Activated T-helper 2 cell treated with anti-CD3 and anti-CD28 coated beads, Interferon-gamma antibody, Interleukin-2, Interleukin-4, amounts not matched to agents 10 μg/mL and 5 μg/mL and 100 μg/mL, durations not matched to agents 14 hours and 24 hours and 36 hours (primary cell): ENCODE measurements at regions not wholly inside any gene's neighbourhood (a gene's known extent, or its start where the extent isn't known, plus 50 kb on each side); places are given as distances from the start of the nearest gene placed in this dataset.

Experiments
- DNase-seq: peaks from one replicate; pipeline ENCODE4 v3.0.0; 2021; ENCODE audit warnings: low spot score
- H3K27ac Mint-ChIP-seq: one replicate; pipeline ENCODE4 v1.8.0; 2021; ENCODE audit warnings: mixed read lengths
- H3K27me3 Mint-ChIP-seq: one replicate; pipeline ENCODE4 v1.8.0; 2021; ENCODE audit warnings: low read depth, mixed read lengths
- H3K36me3 Mint-ChIP-seq: one replicate; pipeline ENCODE4 v1.8.0; 2021; ENCODE audit warnings: low read depth, mixed read lengths
- H3K4me1 Mint-ChIP-seq: one replicate; pipeline ENCODE4 v1.8.0; 2021; ENCODE audit warnings: low read depth, mixed read lengths
- H3K4me3 Mint-ChIP-seq: one replicate; pipeline ENCODE4 v1.8.0; 2021; ENCODE audit warnings: low read depth, mild to moderate bottlenecking, moderate library complexity, mixed read lengths
- H3K9me3 Mint-ChIP-seq: one replicate; pipeline ENCODE4 v1.8.0; 2021; ENCODE audit warnings: mixed read lengths
- intact Hi-C: fragments of 100-400 bp; cut with micrococcal nuclease; formaldehyde crosslinking; loops from one replicate; pipeline ENCODE4 v1.15.1; 2023

- DNase-seq, result no peak
- Mint-ChIP-seq H3K4me1 (no peaks in the 10 kb centered on the region), H3K36me3 (no peaks in the 10 kb centered on the region), H3K9me3 (peaks cover 17% of the 10 kb centered on the region), H3K4me3 (no peak overlapping the region), H3K27ac (no peak overlapping the region), H3K27me3 (no peaks in the 10 kb centered on the region)
- intact Hi-C loops, result no loop called here
Measured at GRCh38 chr2:107615039-107615438, 211.7 kb upstream of the RGPD4 start.

DNA sequence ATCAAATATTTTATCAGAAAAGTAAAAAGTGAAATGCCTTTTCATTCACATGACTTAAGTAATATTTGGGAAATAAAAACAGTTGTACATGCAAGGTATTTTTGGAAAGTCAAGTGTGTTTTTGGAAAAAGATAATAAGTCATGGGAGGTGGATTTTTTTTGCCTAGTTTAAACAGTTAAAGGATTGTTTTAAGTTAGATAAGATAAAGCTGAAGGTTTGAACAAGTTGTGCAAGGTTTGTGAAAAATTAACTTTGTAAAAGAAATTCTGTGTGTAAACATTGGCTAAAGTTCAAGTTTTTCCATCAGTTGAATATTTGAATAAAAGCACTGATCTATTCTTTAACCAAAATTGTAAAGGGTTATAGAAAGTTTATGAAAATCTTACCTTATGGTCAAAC, 207.9 kb upstream of the RGPD4 start:
- Mint-ChIP-seq H3K27me3 (no peaks in the 10 kb centered on the region), H3K27ac (no peak overlapping the region), H3K9me3 (peaks cover 17% of the 10 kb centered on the region), H3K36me3 (no peaks in the 10 kb centered on the region), H3K4me1 (no peaks in the 10 kb centered on the region), H3K4me3 (no peak overlapping the region)
- intact Hi-C loops, result no loop called here
- no peak for DNase-seq

DNA sequence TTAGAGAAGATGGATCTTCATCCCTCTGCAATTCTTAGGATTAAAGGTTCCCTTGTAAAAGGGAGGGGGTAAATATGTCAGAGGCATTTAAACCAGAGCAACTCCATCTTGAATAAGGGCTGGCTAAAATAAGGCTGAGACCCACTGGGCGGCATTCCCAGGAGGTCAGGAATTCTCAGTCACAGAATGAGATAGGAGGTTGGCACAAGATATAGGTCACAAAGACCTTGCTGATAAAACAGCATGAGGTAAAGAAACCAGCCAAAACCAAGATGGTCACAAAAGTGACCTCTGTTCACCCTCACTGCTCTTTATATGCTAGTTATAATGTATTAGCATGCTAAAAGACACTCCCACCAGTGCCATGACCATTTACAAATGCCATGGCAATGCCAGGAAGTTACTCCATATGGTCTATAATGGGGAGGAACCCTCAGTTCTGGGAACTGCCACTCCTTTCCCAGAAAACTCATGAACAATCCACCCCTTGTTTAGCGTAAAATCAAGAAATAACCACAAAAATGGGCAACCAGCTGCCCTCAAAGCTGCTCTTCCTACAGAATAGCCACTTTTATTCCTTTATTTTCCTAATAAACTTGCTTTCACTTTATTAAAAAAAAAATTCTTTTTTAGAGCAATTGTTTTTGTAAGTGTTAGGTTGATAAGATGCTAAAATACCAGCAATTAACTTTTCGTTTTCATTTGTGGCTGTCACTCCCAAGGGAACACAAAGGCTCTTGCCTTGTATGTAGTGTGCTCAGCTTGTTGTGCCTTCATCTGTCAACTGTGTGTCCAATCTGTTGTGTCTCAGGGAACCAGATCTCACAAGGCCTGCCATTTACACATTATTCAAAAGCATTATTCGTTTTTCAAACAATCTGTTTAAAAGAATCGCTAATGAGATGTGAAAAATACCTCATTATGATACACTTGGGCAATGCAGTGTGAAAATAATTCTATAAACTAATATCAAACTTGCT, 205.2 kb upstream of the RGPD4 start:
- H3K36me3 Mint-ChIP-seq, result no peaks in the 10 kb centered on the region
- H3K4me3 Mint-ChIP-seq, result no peak overlapping the region
- intact Hi-C loops, result no loop called here
- no peaks in the 10 kb centered on the region for H3K4me1 Mint-ChIP-seq
- H3K27ac Mint-ChIP-seq, result no peak overlapping the region
- no peaks in the 10 kb centered on the region for H3K27me3 Mint-ChIP-seq
- no peak for DNase-seq
- peaks cover 18% of the 10 kb centered on the region for H3K9me3 Mint-ChIP-seq

DNA sequence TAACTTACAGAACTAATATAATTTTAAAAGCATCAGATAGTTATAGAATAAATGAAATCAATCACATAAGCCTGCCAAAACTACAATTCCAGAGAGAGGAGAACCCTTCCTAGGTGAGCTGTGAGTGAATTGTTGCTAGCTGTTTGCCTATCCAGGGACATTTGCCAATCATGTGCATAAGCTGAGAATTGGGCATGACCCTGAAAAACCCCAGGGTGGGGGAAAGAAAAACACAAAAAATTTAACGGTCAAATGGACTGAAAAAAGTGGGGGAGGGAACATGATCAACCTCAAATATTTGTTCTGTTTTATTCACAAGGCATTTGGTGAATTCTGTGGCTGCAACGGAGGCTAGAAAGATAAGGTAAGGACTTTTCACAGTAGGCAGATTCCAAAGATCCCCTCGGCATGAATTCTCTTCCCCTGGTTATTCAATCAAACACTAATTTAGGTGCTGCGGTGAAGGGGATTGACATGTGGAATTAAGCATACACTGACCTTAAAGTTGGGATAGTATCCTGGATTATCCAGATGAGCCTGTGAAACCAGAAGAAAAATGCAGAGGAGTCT, 203.9 kb upstream of the RGPD4 start:
- no peaks in the 10 kb centered on the region for H3K4me1 Mint-ChIP-seq
- H3K27ac Mint-ChIP-seq, result no peak overlapping the region
- no peak overlapping the region for H3K4me3 Mint-ChIP-seq
- H3K27me3 Mint-ChIP-seq, result no peaks in the 10 kb centered on the region
- no peak for DNase-seq
- intact Hi-C loops, result no loop called here
- H3K9me3 Mint-ChIP-seq, result peaks cover 14% of the 10 kb centered on the region
- no peaks in the 10 kb centered on the region for H3K36me3 Mint-ChIP-seq

- no peak overlapping the region for H3K4me3 Mint-ChIP-seq
- DNase-seq, result no peak
- H3K4me1 Mint-ChIP-seq, result no peaks in the 10 kb centered on the region
- H3K27ac Mint-ChIP-seq, result no peak overlapping the region
- H3K27me3 Mint-ChIP-seq, result no peaks in the 10 kb centered on the region
- H3K36me3 Mint-ChIP-seq, result no peaks in the 10 kb centered on the region
- intact Hi-C loops, result no loop called here
- peaks cover 19% of the 10 kb centered on the region for H3K9me3 Mint-ChIP-seq
Measured at GRCh38 chr2:107625982-107626381, 200.7 kb upstream of the RGPD4 start.

DNA sequence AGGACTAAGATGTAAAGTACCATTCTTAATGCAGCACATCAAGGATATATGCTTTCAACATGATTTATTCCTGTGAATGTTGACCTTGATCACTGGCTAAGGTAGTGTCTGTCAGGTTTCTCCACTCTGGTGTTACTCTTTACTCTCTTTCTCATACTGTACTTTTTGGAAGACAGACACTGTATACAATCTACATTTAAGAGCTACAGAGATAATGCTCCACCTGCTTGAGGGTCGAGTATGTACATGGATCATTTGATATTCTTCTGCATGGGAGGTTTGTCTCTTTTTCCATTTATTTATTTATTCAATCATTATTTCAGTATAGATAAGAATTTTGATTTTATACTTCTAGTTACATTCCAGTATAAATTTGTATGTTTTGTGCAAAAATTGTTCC, 199.5 kb upstream of the RGPD4 start:
- DNase-seq, result no peak
- Mint-ChIP-seq H3K9me3 (peaks cover 19% of the 10 kb centered on the region), H3K4me1 (no peaks in the 10 kb centered on the region), H3K4me3 (no peak overlapping the region), H3K27ac (no peak overlapping the region), H3K27me3 (no peaks in the 10 kb centered on the region), H3K36me3 (no peaks in the 10 kb centered on the region)
- intact Hi-C loops, result no loop called here

DNA sequence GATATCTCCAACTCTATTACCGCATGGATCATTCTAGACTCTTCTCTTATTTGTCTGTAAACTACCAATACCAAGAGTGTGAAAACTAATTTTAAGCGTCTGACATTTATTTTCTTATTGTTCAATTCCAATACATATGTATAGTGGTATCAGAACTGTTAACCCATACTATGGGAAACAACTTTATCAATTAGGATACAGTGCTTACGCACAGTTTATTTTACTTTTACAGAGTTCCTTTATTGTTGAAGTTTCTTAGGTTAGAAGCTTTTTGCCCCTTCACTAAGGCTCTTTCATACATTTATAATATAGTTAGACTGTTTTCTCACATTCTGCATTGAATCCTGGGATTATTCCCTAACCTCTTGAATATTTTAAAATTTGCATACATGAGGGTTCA, 198.8 kb upstream of the RGPD4 start:
- intact Hi-C loops, result no loop called here
- Mint-ChIP-seq H3K27ac (no peak overlapping the region), H3K36me3 (no peaks in the 10 kb centered on the region), H3K4me1 (no peaks in the 10 kb centered on the region), H3K4me3 (no peak overlapping the region), H3K9me3 (peaks cover 19% of the 10 kb centered on the region), H3K27me3 (no peaks in the 10 kb centered on the region)
- no peak for DNase-seq

GRCh38 chr2:107633580-107634147, 193.0 kb upstream of the RGPD4 start:
- Mint-ChIP-seq H3K27me3 (no peaks in the 10 kb centered on the region), H3K9me3 (peaks cover 26% of the 10 kb centered on the region), H3K4me3 (no peak overlapping the region), H3K4me1 (no peaks in the 10 kb centered on the region), H3K27ac (no peak overlapping the region), H3K36me3 (no peaks in the 10 kb centered on the region)
- intact Hi-C loops, result no loop called here
- DNase-seq, result no peak

- Mint-ChIP-seq H3K4me3 (no peak overlapping the region), H3K9me3 (peaks cover 22% of the 10 kb centered on the region), H3K27me3 (no peaks in the 10 kb centered on the region), H3K27ac (no peak overlapping the region), H3K36me3 (no peaks in the 10 kb centered on the region), H3K4me1 (no peaks in the 10 kb centered on the region)
- DNase-seq, result no peak
- intact Hi-C loops, result no loop called here
Measured at GRCh38 chr2:107634172-107634571, 192.5 kb upstream of the RGPD4 start.

DNA sequence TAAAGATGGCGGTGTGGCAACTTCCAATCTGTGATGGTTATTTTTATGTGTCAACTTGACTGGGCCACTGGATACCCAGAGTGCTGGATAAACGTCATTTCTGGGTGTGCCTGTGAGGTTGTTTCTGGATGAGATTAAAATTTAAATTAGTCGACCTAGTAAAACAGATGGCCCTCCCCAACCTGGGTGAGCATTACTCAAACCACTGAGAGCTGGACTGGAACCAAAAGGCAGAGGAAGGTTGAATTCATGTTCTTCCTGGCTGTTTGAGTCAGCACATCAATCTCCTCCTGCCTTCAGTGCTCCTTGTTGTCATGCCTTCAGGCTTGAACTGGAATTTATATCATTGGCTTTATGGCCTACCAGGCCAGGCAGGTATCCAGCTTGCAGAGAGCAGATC, 190.8 kb upstream of the RGPD4 start:
- Mint-ChIP-seq H3K4me1 (no peaks in the 10 kb centered on the region), H3K27me3 (no peaks in the 10 kb centered on the region), H3K9me3 (peaks cover 15% of the 10 kb centered on the region), H3K36me3 (no peaks in the 10 kb centered on the region), H3K4me3 (no peak overlapping the region), H3K27ac (no peak overlapping the region)
- no peak for DNase-seq
- intact Hi-C loops, result no loop called here

GRCh38 chr2:107645586-107645985, 181.1 kb upstream of the RGPD4 start:
- DNase-seq, result no peak
- no peaks in the 10 kb centered on the region for H3K27me3 Mint-ChIP-seq
- H3K27ac Mint-ChIP-seq, result no peak overlapping the region
- no peak overlapping the region for H3K4me3 Mint-ChIP-seq
- H3K4me1 Mint-ChIP-seq, result no peaks in the 10 kb centered on the region
- H3K9me3 Mint-ChIP-seq, result peaks cover 37% of the 10 kb centered on the region
- no peaks in the 10 kb centered on the region for H3K36me3 Mint-ChIP-seq
- intact Hi-C loops, result no loop called here

- Mint-ChIP-seq H3K4me3 (no peak overlapping the region), H3K9me3 (peaks cover 23% of the 10 kb centered on the region), H3K27ac (no peak overlapping the region), H3K4me1 (no peaks in the 10 kb centered on the region), H3K36me3 (no peaks in the 10 kb centered on the region), H3K27me3 (no peaks in the 10 kb centered on the region)
- no peak for DNase-seq
- intact Hi-C loops, result no loop called here
Measured at GRCh38 chr2:107648781-107649404, 177.8 kb upstream of the RGPD4 start.

GRCh38 chr2:107657049-107657448, 169.6 kb upstream of the RGPD4 start:
- no peaks in the 10 kb centered on the region for H3K36me3 Mint-ChIP-seq
- no peaks in the 10 kb centered on the region for H3K27me3 Mint-ChIP-seq
- no peak for DNase-seq
- no peak overlapping the region for H3K4me3 Mint-ChIP-seq
- no peaks in the 10 kb centered on the region for H3K9me3 Mint-ChIP-seq
- intact Hi-C loops, result no loop called here
- no peaks in the 10 kb centered on the region for H3K4me1 Mint-ChIP-seq
- no peak overlapping the region for H3K27ac Mint-ChIP-seq
